ENCODE measurements at regions not wholly inside any gene's neighbourhood (a gene's known extent, or its start where the extent isn't known, plus 50 kb on each side); places are given as distances from the start of the nearest gene placed in this dataset.
A peak's percentile ranks its signal among the peaks of the same experiment; 100 is the strongest.

DNA sequence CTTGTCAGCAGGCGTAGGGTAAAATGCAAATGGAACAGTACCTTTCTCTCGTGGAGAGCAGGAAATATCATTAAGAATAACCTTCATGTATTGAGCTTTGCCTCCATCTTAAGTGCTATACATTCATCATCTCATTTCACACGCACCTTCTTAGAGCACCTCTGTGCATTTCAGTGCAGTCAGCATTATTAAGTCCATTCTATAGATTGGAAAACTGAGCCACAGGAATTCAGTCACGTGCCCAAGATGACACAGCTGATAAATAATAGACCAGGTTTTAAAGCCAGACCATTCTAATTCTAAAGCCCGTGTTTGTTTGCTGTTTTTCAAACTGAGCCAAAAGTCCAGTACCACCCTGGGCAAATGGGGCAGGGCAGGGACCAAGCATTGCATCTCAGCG lies 109.2 kb upstream of the WWC1 start:
- no peaks in the 10 kb centered on the region for H3K36me3 Mint-ChIP-seq (ENCODE audit: low read depth)
- DNase-seq, result no peak
- WGBS, 2 experiments (ENCODE audit: insufficient coverage in 1 of 2, insufficient read length in 1 of 2), result 92 to 96% methylated on average over 6 of the region's 6 CpGs
- no peak overlapping the region for H3K4me3 ChIP-seq (ENCODE audit: low read length)
- TF ChIP-seq, protein P1, sequence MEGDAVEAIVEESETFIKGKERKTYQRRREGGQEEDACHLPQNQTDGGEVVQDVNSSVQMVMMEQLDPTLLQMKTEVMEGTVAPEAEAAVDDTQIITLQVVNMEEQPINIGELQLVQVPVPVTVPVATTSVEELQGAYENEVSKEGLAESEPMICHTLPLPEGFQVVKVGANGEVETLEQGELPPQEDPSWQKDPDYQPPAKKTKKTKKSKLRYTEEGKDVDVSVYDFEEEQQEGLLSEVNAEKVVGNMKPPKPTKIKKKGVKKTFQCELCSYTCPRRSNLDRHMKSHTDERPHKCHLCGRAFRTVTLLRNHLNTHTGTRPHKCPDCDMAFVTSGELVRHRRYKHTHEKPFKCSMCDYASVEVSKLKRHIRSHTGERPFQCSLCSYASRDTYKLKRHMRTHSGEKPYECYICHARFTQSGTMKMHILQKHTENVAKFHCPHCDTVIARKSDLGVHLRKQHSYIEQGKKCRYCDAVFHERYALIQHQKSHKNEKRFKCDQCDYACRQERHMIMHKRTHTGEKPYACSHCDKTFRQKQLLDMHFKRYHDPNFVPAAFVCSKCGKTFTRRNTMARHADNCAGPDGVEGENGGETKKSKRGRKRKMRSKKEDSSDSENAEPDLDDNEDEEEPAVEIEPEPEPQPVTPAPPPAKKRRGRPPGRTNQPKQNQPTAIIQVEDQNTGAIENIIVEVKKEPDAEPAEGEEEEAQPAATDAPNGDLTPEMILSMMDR (conservative IDR thresholded peaks at IDR 0.05), result no peak
- H3K4me3 Mint-ChIP-seq, result no peak overlapping the region
- H3K9ac ChIP-seq (ENCODE audit: extremely low read depth, low read length, poor library complexity, severe bottlenecking), result no peak overlapping the region
- H3K27ac Mint-ChIP-seq, result no peak overlapping the region
- no peaks in the 10 kb centered on the region for H3K36me3 ChIP-seq (ENCODE audit: control insufficient read depth, insufficient read depth, low read length)
- no peaks in the 10 kb centered on the region for H3K9me3 Mint-ChIP-seq
- H3K27ac ChIP-seq (ENCODE audit: low read depth, low read length), result no peak overlapping the region
- no peaks in the 10 kb centered on the region for H3K27me3 Mint-ChIP-seq (ENCODE audit: insufficient read depth)
- peaks cover 30% of the 10 kb centered on the region for H3K4me1 Mint-ChIP-seq
- H3K27me3 ChIP-seq (ENCODE audit: control insufficient read depth, insufficient read depth, low read length, poor library complexity, severe bottlenecking), result no peaks in the 10 kb centered on the region
- no peaks in the 10 kb centered on the region for H3K9me3 ChIP-seq (ENCODE audit: control insufficient read depth, low read length)
- peaks cover 18% of the 10 kb centered on the region for H3K4me1 ChIP-seq (ENCODE audit: control insufficient read depth, insufficient read depth, low read length)

DNA sequence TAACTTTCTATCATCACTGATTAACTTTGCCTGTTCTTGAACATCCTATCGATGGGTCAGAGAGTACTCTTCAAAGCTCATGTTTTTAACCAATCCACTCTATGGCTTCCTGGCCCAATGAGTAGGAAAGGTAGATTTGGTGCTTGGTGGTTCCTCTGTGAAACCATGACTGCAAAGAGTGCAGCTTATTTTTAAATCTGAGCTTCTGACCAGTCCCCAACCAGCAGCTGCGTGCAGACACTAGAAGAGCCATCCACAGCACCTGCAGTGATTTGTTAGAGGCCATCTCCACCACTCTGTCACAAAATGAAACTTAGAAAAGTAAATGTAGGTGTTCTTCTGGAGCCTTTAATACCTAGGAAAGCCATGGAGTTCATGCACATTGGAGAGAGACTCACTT lies 107.3 kb upstream of the WWC1 start:
- Mint-ChIP-seq H3K4me1 (peaks cover 29% of the 10 kb centered on the region), H3K27ac (no peak overlapping the region), H3K27me3 (ENCODE audit: insufficient read depth) (no peaks in the 10 kb centered on the region), H3K4me3 (no peak overlapping the region), H3K9me3 (peaks cover 2% of the 10 kb centered on the region), H3K36me3 (ENCODE audit: low read depth) (no peaks in the 10 kb centered on the region)
- DNase-seq, result no peak
- no peak overlapping the region for H3K9ac ChIP-seq (ENCODE audit: extremely low read depth, low read length, poor library complexity, severe bottlenecking)
- TF ChIP-seq, protein P1 (conservative IDR thresholded peaks at IDR 0.05), result no peak
- H3K4me3 ChIP-seq (ENCODE audit: low read length), result no peak overlapping the region
- H3K4me1 ChIP-seq (ENCODE audit: control insufficient read depth, insufficient read depth, low read length), result peaks cover 23% of the 10 kb centered on the region
- WGBS, 2 experiments (ENCODE audit: insufficient coverage in 1 of 2, insufficient read length in 1 of 2), result 97 to 100% methylated on average over 1 to 2 of the region's 2 CpGs
- no peaks in the 10 kb centered on the region for H3K36me3 ChIP-seq (ENCODE audit: control insufficient read depth, insufficient read depth, low read length)
- H3K27me3 ChIP-seq (ENCODE audit: control insufficient read depth, insufficient read depth, low read length, poor library complexity, severe bottlenecking), result no peaks in the 10 kb centered on the region
- no peak overlapping the region for H3K27ac ChIP-seq (ENCODE audit: low read depth, low read length)
- peaks cover 4% of the 10 kb centered on the region for H3K9me3 ChIP-seq (ENCODE audit: control insufficient read depth, low read length)

DNA sequence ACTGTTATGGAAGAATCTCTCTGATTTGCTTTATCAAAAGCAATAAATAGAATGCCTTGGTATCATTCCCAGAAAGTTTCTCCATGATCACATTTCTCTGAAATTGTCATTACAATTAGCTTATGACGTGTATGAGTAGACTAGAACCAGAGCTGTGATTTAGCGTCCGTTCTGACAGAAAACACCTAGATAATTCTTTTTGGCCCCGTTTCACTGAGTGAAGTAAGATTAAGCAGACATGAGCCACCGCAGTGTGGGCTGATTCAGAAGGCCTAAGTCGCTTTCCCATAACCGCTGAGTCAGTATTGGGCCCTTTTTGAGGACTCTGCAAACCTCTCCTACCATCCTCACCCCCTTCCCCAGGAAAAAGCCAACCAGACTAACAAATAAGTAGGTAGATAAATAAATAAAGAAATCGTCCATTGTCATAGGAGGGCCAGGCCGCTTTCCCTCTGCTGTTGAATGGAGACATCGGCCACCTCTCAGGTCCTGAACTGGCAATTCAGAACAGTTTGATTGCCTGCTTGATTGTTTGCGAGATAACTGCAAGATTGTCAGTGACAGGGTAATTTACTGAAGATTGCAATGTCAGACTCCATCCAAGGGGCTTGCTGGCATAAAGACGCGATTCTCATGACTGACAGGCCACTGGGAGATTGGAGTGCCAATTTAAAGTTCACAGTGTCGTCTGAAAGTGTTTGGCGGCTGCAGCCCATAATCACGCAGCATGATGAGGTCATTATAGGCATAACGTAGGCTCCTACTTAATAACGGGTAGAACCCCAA lies 105.0 kb upstream of the WWC1 start:
- Mint-ChIP-seq H3K9me3 (peaks cover 2% of the 10 kb centered on the region), H3K27ac (no peak overlapping the region), H3K36me3 (ENCODE audit: low read depth) (no peaks in the 10 kb centered on the region), H3K4me1 (peaks cover 25% of the 10 kb centered on the region), H3K4me3 (no peak overlapping the region), H3K27me3 (ENCODE audit: insufficient read depth) (no peaks in the 10 kb centered on the region)
- Histone ChIP-seq H3K4me3 (ENCODE audit: low read length) (no peak overlapping the region), H3K9me3 (ENCODE audit: control insufficient read depth, low read length) (peaks cover 4% of the 10 kb centered on the region), H3K27ac (ENCODE audit: low read depth, low read length) (peak overlapping the region; percentile 30), H3K9ac (ENCODE audit: extremely low read depth, low read length, poor library complexity, severe bottlenecking) (no peak overlapping the region), H3K27me3 (ENCODE audit: control insufficient read depth, insufficient read depth, low read length, poor library complexity, severe bottlenecking) (no peaks in the 10 kb centered on the region), H3K36me3 (ENCODE audit: control insufficient read depth, insufficient read depth, low read length) (no peaks in the 10 kb centered on the region), H3K4me1 (ENCODE audit: control insufficient read depth, insufficient read depth, low read length) (peaks cover 23% of the 10 kb centered on the region)
- WGBS, 2 experiments (ENCODE audit: insufficient coverage in 1 of 2, insufficient read length in 1 of 2), result 89% methylated on average over 15 to 18 of the region's 18 CpGs
- TF ChIP-seq, protein P1 (conservative IDR thresholded peaks at IDR 0.05), result no peak
- DNase-seq, result peak; percentile 48

Measured in endodermal cell (in vitro differentiated cells).